Thoracic aorta (tissue), 2 donors: ENCODE measurements at regions not wholly inside any gene's neighbourhood (a gene's known extent, or its start where the extent isn't known, plus 50 kb on each side); places are given as distances from the start of the nearest gene placed in this dataset.

Experiments
- ATAC-seq: fragments of 150-250 bp; one replicate; pipeline ENCODE4 v1.8.0; 2017; ENCODE audit warnings: low read depth; ENCODE audit not compliant: insufficient number of reproducible peaks, low FRiP score
- DNase-seq: peaks from one replicate; pipeline ENCODE4 v3.0.0-alpha.2; 2020; ENCODE audit warnings: low spot score
- H3K27ac ChIP-seq, 2 donors: fragments of 200-600 bp; sonication (generic); 1 replicate in 1 of 2; 2 replicates in 1 of 2; pipeline ENCODE4 v1.5.1; 2016; ENCODE audit warnings: mild to moderate bottlenecking in 2 of 2, moderate library complexity in 2 of 2
- H3K27me3 ChIP-seq: fragments of 200-600 bp; sonication (generic); replicated peaks from 2 replicates; pipeline ENCODE4 v1.6.0; 2016; ENCODE audit warnings: mild to moderate bottlenecking; ENCODE audit not compliant: insufficient read depth
- H3K36me3 ChIP-seq: fragments of 200-600 bp; sonication (generic); one replicate; pipeline ENCODE4 v1.5.1; 2016
- H3K4me1 ChIP-seq, 2 donors: fragments of 200-600 bp; sonication (generic); 1 replicate in 1 of 2; 2 replicates in 1 of 2; pipeline versions ENCODE4 v1.5.1 to v1.6.0; 2016; ENCODE audit warnings: low read depth in 2 of 2, mild to moderate bottlenecking in 1 of 2; ENCODE audit not compliant: control insufficient read depth in 1 of 2
- H3K4me3 ChIP-seq: fragments of 200-600 bp; sonication (generic); 2 replicates; pipeline ENCODE4 v1.5.1; 2016; ENCODE audit warnings: mild to moderate bottlenecking
- H3K9me3 ChIP-seq: fragments of 200-600 bp; sonication (generic); 2 replicates; pipeline ENCODE4 v1.5.1; 2016
- TF ChIP-seq, protein P1 (sequence below): fragments of 200-600 bp; sonication (generic); IDR thresholded peaks from one replicate; pipeline ENCODE4 v1.5.1; 2019; ENCODE audit warnings: antibody characterized with exemption

DNA sequence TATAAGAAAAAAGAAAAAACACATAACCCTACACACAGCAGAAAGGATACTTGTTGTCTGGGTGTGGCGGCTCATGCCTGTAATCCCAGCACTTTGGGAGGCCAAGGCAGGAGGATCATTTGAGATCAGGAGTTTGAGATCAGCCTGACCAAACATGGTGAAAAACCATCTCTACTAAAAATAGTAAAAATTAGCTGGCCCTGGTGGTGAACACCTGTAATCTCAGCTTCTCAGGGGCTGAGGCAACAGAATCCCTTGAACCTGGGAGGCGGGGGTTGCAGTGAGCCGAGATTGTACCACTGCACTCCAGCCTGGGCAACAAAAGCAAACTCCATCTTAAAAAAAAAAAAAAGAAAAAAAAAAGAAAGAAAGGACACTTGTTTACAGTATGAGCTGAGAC, 147.6 kb upstream of the PITX1 start:
- no peak for ATAC-seq
- Histone ChIP-seq H3K4me3 (no peak overlapping the region), H3K27ac (no peak overlapping the region), H3K9me3 (no peaks in the 10 kb centered on the region), H3K4me1 (no peaks in the 10 kb centered on the region), H3K36me3 (no peaks in the 10 kb centered on the region), H3K27me3 (no peaks in the 10 kb centered on the region)
- no peak for DNase-seq
- TF ChIP-seq, protein P1, sequence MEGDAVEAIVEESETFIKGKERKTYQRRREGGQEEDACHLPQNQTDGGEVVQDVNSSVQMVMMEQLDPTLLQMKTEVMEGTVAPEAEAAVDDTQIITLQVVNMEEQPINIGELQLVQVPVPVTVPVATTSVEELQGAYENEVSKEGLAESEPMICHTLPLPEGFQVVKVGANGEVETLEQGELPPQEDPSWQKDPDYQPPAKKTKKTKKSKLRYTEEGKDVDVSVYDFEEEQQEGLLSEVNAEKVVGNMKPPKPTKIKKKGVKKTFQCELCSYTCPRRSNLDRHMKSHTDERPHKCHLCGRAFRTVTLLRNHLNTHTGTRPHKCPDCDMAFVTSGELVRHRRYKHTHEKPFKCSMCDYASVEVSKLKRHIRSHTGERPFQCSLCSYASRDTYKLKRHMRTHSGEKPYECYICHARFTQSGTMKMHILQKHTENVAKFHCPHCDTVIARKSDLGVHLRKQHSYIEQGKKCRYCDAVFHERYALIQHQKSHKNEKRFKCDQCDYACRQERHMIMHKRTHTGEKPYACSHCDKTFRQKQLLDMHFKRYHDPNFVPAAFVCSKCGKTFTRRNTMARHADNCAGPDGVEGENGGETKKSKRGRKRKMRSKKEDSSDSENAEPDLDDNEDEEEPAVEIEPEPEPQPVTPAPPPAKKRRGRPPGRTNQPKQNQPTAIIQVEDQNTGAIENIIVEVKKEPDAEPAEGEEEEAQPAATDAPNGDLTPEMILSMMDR, result no peak

DNA sequence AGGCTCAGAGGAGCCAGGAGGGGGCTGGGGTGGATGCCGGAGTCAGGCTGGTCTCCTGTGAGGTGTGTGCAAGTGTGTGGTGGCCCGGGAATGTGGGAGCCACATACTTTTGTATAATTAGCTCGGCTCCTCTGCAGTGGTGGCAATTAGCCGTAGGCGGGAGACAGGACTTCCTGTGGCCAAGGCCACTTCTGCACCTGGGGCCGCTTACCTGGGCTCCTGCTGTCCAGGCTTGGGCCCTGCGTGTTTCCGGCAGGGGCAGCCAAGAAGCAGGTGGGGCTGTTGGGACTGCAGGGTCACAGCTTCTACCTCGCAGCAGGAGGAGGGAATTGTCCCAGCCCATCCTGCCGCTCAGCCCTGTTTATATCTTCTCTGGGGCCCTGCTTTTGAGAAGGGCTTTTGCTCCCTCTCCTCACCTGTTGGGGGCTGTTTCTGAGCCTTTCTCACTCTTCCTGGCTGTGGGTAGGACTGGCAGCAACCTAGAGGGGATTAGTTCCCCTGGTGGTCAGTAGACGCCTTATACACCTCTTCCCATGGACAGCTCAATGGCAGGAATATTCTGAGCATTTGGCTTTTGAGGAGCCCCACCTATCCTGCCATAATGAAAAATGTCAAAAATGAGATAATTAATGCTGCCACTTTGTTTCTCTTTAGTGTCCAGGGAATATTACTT, 145.4 kb upstream of the PITX1 start:
- TF ChIP-seq, protein P1, result no peak
- no peaks in the 10 kb centered on the region for H3K9me3 ChIP-seq
- no peak for ATAC-seq

DNA sequence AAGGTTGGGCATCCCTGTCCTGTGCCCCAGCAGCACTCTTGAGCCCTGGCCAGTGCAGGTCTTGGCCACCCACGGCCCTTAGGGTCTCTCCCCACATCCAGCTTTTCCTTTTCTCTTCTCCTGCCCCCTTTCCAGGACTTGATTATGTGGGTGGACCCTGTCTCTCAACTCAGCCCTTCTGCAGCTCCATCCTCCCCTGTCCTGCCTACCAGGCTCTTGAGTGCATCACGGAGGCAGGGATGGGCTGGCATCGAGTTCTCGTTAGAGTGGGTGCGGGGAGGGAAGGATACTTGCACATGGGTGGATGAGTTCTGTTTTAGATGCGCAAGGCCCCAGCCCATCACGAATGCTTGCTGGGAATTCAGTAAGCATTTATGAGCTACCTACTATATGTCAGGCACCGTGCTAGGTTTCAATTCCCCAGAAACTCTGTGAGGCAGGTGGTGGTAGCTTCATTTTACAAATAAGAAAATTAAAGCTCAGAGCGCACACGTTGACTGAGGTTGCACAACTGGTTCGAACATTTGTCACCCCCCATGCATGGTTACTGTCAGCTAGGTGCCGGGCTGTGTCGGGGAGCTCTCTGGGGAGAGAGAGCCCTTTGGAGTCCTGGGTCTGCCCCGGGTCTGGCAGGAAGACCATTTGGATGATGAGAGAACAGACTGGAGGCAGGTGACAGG, 144.6 kb upstream of the PITX1 start:
- H3K27me3 ChIP-seq, result no peaks in the 10 kb centered on the region
- H3K9me3 ChIP-seq, result no peaks in the 10 kb centered on the region
- no peak for ATAC-seq
- no peak overlapping the region for H3K4me3 ChIP-seq
- H3K36me3 ChIP-seq, result no peaks in the 10 kb centered on the region
- no peak for DNase-seq
- TF ChIP-seq, protein P1, result no peak
- H3K4me1 ChIP-seq, result no peaks in the 10 kb centered on the region
- H3K27ac ChIP-seq, result no peak overlapping the region

More for the DNA sequence above, 145.4 kb upstream of the PITX1 start:
- no peak overlapping the region for H3K4me3 ChIP-seq
- no peaks in the 10 kb centered on the region for H3K36me3 ChIP-seq
- H3K27me3 ChIP-seq, result no peaks in the 10 kb centered on the region
- no peak overlapping the region for H3K27ac ChIP-seq
- H3K4me1 ChIP-seq, result no peaks in the 10 kb centered on the region
- DNase-seq, result no peak

DNA sequence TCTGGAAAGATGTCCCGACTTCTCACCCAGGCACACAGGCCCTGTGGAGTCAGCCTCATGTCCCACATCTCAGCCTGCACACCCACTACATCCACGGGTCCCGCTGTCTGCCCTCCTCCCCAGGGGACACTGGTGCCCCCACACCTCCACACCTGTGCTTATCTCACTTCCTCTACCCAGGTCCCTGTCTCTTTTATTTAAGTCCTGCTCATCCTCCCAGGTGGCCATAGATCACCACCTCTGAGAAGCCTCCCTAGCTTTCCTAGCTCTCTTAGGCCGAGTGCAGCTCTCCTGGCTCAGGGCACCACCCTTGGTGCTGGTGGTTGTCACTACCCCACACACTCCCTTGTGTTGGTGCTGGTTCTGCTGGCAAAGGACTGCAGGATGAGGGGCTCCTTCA, 143.6 kb upstream of the PITX1 start:
- TF ChIP-seq, protein P1, result no peak
- ATAC-seq, result no peak
- no peak for DNase-seq
- H3K4me3 ChIP-seq, result no peak overlapping the region
- H3K4me1 ChIP-seq, result no peaks in the 10 kb centered on the region
- no peak overlapping the region for H3K27ac ChIP-seq
- H3K9me3 ChIP-seq, result no peaks in the 10 kb centered on the region
- no peaks in the 10 kb centered on the region for H3K36me3 ChIP-seq
- H3K27me3 ChIP-seq, result no peaks in the 10 kb centered on the region

DNA sequence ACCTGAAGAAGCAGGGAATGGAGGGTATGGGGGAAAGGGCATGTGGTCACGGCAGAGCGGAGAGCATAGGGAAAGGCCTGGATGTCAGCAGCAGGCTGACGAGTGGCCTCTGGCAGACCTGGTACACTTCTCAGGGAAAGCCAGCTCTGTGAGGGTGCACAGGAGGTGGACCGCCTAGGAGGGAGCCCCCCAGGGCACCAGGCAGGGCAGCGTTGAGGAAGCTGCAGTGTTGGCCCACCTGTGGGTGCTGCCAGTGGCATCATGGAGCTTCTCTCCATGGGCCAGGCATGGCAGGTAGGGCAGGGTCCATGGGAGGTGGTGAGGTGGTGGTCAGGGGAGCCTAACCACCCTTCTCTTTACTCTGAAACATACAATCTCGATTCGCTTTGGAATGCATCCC, 143.0 kb upstream of the PITX1 start:
- Histone ChIP-seq H3K4me3 (no peak overlapping the region), H3K27me3 (no peaks in the 10 kb centered on the region), H3K27ac (no peak overlapping the region), H3K4me1 (no peaks in the 10 kb centered on the region), H3K9me3 (no peaks in the 10 kb centered on the region), H3K36me3 (no peaks in the 10 kb centered on the region)
- no peak for DNase-seq
- ATAC-seq, result no peak
- TF ChIP-seq, protein P1, result no peak
